H1 (cell line): ENCODE measurements at regions not wholly inside any gene's neighbourhood (a gene's known extent, or its start where the extent isn't known, plus 50 kb on each side); places are given as distances from the start of the nearest gene placed in this dataset.

ENCODE experiments used
- CEBPB ChIP-seq: IDR thresholded peaks from 2 replicates; pipeline ENCODE4 v1.6.1; 2012; ENCODE audit warnings: low read depth, low read length
- HDAC2 ChIP-seq, 2 experiments: fragments of 300-600 bp in 1 of 2; sonication (generic) in 1 of 2; IDR thresholded peaks; 2 replicates each; pipeline ENCODE4 v1.6.1; 2011 to 2012; ENCODE audit warnings: low read depth in 2 of 2, low read length in 2 of 2, mild to moderate bottlenecking in 2 of 2, moderate library complexity in 2 of 2, borderline replicate concordance in 1 of 2, inconsistent platforms in 1 of 2
- POLR2A ChIP-seq, 2 experiments: IDR thresholded peaks; 1 replicate in 1 of 2; 2 replicates in 1 of 2; pipeline ENCODE4 v1.6.1; 2011; ENCODE audit warnings: low read depth in 2 of 2, low read length in 2 of 2, mild to moderate bottlenecking in 2 of 2; ENCODE audit errors: control extremely low read depth in 1 of 2
- TF ChIP-seq, protein P1 (sequence below): fragments of 300-600 bp; sonication (generic); IDR thresholded peaks from 2 replicates; pipeline ENCODE4 v1.7.1; 2012; ENCODE audit warnings: low read length, moderate library complexity, mild to moderate bottlenecking, inconsistent platforms; ENCODE audit not compliant: insufficient replicate concordance

- TF ChIP-seq, protein P1, sequence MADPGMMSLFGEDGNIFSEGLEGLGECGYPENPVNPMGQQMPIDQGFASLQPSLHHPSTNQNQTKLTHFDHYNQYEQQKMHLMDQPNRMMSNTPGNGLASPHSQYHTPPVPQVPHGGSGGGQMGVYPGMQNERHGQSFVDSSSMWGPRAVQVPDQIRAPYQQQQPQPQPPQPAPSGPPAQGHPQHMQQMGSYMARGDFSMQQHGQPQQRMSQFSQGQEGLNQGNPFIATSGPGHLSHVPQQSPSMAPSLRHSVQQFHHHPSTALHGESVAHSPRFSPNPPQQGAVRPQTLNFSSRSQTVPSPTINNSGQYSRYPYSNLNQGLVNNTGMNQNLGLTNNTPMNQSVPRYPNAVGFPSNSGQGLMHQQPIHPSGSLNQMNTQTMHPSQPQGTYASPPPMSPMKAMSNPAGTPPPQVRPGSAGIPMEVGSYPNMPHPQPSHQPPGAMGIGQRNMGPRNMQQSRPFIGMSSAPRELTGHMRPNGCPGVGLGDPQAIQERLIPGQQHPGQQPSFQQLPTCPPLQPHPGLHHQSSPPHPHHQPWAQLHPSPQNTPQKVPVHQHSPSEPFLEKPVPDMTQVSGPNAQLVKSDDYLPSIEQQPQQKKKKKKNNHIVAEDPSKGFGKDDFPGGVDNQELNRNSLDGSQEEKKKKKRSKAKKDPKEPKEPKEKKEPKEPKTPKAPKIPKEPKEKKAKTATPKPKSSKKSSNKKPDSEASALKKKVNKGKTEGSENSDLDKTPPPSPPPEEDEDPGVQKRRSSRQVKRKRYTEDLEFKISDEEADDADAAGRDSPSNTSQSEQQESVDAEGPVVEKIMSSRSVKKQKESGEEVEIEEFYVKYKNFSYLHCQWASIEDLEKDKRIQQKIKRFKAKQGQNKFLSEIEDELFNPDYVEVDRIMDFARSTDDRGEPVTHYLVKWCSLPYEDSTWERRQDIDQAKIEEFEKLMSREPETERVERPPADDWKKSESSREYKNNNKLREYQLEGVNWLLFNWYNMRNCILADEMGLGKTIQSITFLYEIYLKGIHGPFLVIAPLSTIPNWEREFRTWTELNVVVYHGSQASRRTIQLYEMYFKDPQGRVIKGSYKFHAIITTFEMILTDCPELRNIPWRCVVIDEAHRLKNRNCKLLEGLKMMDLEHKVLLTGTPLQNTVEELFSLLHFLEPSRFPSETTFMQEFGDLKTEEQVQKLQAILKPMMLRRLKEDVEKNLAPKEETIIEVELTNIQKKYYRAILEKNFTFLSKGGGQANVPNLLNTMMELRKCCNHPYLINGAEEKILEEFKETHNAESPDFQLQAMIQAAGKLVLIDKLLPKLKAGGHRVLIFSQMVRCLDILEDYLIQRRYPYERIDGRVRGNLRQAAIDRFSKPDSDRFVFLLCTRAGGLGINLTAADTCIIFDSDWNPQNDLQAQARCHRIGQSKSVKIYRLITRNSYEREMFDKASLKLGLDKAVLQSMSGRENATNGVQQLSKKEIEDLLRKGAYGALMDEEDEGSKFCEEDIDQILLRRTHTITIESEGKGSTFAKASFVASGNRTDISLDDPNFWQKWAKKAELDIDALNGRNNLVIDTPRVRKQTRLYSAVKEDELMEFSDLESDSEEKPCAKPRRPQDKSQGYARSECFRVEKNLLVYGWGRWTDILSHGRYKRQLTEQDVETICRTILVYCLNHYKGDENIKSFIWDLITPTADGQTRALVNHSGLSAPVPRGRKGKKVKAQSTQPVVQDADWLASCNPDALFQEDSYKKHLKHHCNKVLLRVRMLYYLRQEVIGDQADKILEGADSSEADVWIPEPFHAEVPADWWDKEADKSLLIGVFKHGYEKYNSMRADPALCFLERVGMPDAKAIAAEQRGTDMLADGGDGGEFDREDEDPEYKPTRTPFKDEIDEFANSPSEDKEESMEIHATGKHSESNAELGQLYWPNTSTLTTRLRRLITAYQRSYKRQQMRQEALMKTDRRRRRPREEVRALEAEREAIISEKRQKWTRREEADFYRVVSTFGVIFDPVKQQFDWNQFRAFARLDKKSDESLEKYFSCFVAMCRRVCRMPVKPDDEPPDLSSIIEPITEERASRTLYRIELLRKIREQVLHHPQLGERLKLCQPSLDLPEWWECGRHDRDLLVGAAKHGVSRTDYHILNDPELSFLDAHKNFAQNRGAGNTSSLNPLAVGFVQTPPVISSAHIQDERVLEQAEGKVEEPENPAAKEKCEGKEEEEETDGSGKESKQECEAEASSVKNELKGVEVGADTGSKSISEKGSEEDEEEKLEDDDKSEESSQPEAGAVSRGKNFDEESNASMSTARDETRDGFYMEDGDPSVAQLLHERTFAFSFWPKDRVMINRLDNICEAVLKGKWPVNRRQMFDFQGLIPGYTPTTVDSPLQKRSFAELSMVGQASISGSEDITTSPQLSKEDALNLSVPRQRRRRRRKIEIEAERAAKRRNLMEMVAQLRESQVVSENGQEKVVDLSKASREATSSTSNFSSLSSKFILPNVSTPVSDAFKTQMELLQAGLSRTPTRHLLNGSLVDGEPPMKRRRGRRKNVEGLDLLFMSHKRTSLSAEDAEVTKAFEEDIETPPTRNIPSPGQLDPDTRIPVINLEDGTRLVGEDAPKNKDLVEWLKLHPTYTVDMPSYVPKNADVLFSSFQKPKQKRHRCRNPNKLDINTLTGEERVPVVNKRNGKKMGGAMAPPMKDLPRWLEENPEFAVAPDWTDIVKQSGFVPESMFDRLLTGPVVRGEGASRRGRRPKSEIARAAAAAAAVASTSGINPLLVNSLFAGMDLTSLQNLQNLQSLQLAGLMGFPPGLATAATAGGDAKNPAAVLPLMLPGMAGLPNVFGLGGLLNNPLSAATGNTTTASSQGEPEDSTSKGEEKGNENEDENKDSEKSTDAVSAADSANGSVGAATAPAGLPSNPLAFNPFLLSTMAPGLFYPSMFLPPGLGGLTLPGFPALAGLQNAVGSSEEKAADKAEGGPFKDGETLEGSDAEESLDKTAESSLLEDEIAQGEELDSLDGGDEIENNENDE = no peak
- TF ChIP-seq CEBPB (no peak), HDAC2 (IDR thresholded peaks at IDR 0.05; ENCODE audit: borderline replicate concordance in 1 of 2, low read depth in 2 of 2, low read length in 2 of 2) (no peak), POLR2A (IDR thresholded peaks at IDR 0.05; ENCODE audit: control extremely low read depth in 1 of 2, low read depth in 2 of 2, low read length in 2 of 2) (no peak)
Measured at GRCh38 chr11:97336064-97336463, 946.3 kb downstream of the JRKL start (continued).
